Neural progenitor cell (in vitro differentiated cells): ENCODE measurements at regions not wholly inside any gene's neighbourhood (a gene's known extent, or its start where the extent isn't known, plus 50 kb on each side); places are given as distances from the start of the nearest gene placed in this dataset.

Experiments used
- EZH2 ChIP-seq: fragments of 200-600 bp; sonication (generic); IDR thresholded peaks from 2 replicates; pipeline ENCODE4 v1.6.1; 2017; ENCODE audit warnings: antibody characterized with exemption, mild to moderate bottlenecking, moderate library complexity
- EZH2phosphoT487 ChIP-seq: fragments of 200-600 bp; sonication (generic); IDR thresholded peaks from 2 replicates; pipeline ENCODE4 v1.6.1; 2017; ENCODE audit warnings: antibody characterized with exemption
- TF ChIP-seq, protein P1 (sequence below): fragments of 200-600 bp; sonication (generic); IDR thresholded peaks from 2 replicates; pipeline ENCODE4 v1.5.1; 2017; ENCODE audit warnings: antibody characterized with exemption, mild to moderate bottlenecking

DNA sequence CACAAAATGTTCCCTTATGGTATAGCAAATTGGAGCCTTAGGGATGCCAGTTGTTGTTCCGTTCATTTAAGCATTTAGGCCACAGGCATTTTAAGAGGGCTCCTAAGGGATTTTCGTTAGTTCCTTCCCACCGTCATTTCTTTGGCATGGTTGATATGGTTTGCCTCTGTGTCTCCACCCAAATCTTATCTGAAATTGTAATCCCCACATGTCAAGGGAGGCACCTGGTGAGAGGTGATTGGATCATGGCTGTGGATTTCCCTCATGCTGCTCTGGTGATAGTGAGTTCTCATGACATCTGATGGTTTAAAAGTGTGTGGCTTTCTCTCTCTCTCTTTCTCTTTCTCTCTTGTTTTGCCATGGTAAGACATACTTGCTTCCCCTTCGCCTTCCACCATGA is 104.1 kb downstream of the ASB9 start:
- TF ChIP-seq, protein P1, sequence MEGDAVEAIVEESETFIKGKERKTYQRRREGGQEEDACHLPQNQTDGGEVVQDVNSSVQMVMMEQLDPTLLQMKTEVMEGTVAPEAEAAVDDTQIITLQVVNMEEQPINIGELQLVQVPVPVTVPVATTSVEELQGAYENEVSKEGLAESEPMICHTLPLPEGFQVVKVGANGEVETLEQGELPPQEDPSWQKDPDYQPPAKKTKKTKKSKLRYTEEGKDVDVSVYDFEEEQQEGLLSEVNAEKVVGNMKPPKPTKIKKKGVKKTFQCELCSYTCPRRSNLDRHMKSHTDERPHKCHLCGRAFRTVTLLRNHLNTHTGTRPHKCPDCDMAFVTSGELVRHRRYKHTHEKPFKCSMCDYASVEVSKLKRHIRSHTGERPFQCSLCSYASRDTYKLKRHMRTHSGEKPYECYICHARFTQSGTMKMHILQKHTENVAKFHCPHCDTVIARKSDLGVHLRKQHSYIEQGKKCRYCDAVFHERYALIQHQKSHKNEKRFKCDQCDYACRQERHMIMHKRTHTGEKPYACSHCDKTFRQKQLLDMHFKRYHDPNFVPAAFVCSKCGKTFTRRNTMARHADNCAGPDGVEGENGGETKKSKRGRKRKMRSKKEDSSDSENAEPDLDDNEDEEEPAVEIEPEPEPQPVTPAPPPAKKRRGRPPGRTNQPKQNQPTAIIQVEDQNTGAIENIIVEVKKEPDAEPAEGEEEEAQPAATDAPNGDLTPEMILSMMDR = no peak
- TF ChIP-seq EZH2 (no peak), EZH2phosphoT487 (no peak)
